GM12878 (cell line): ENCODE measurements at regions not wholly inside any gene's neighbourhood (a gene's known extent, or its start where the extent isn't known, plus 50 kb on each side); places are given as distances from the start of the nearest gene placed in this dataset.

ENCODE experiments used
- ATAC-seq: fragments of 200-7000 bp; cut with Tn5 transposase; 3 replicates; pipeline ENCODE4 v1.9.1; 2020; ENCODE audit warnings: mild to moderate bottlenecking, moderate library complexity
- BruUV-seq: library from RNA; stranded (reverse); fragments of 400-500 nt; replicated peaks from 2 replicates; lab custom pipeline; 2021; lab: Mats Ljungman, UMichigan
- CTCF ChIA-PET: fragments of 300-600 bp; sonication (Branson Sonifier 250); formaldehyde crosslinking; extraction: SDS; loops from one replicate; lab custom pipeline; 2021; ENCODE audit warnings: inconsistent platforms; lab: Yijun Ruan, JAX
- POLR2A ChIA-PET: fragments of 350-600 bp; formaldehyde crosslinking; extraction: SDS; loops from one replicate; lab custom pipeline; 2021; ENCODE audit warnings: inconsistent platforms; lab: Charles Lee
- RAD21 ChIA-PET: fragments of 300-600 bp; sonication (Branson Sonifier 250); formaldehyde crosslinking; loops from one replicate; lab custom pipeline; 2023; ENCODE audit warnings: antibody characterized with exemption; ENCODE audit not compliant: unreplicated experiment; lab: Charles Lee
- SMC1A ChIA-PET: fragments of 300-600 bp; sonication (Branson Sonifier 250); formaldehyde crosslinking; loops from one replicate; lab custom pipeline; 2023; ENCODE audit not compliant: unreplicated experiment, uncharacterized antibody; lab: Charles Lee
- DNase-seq: peaks from one replicate; pipeline ENCODE4 v3.0.0-alpha.2; 2011; ENCODE audit warnings: low read depth, low spot score
- FAIRE-seq: peaks from 3 replicates; lab custom pipeline; 2011; peaks lifted over from hg19 to GRCh38; lab: Jason Lieb, UNC
- H2AFZ ChIP-seq: 2 replicates; pipeline ENCODE4 v1.6.0; 2011; ENCODE audit warnings: low read depth, low read length, control low read depth; ENCODE audit not compliant: control insufficient read depth
- H3K27ac ChIP-seq: 2 replicates; pipeline ENCODE4 v1.5.1; 2011; ENCODE audit warnings: control low read depth; ENCODE audit not compliant: control insufficient read depth, insufficient read depth
- H3K27me3 ChIP-seq, 2 experiments: replicated peaks in 1 of 2; 2 replicates each; pipeline versions ENCODE4 v1.6.0 to v1.6.1; 2011; ENCODE audit warnings: low read length in 1 of 2; ENCODE audit not compliant: control insufficient read depth in 2 of 2, insufficient read depth in 2 of 2
- H3K36me3 ChIP-seq, 2 experiments: 2 replicates each; pipeline ENCODE4 v1.5.1; 2011; ENCODE audit warnings: low read length in 1 of 2; ENCODE audit not compliant: control insufficient read depth in 2 of 2, insufficient read depth in 2 of 2
- H3K4me1 ChIP-seq: 2 replicates; pipeline ENCODE4 v1.6.1; 2011; ENCODE audit warnings: mild to moderate bottlenecking, low read length, moderate library complexity, mixed read lengths; ENCODE audit not compliant: control insufficient read depth, insufficient read depth
- H3K4me2 ChIP-seq: 2 replicates; pipeline ENCODE4 v1.6.0; 2011; ENCODE audit warnings: control low read depth; ENCODE audit not compliant: control insufficient read depth, insufficient read depth
- H3K4me3 ChIP-seq: fragments of 200-600 bp; sonication (generic); 2 replicates; pipeline ENCODE4 v1.5.1; 2016
- H3K79me2 ChIP-seq: 2 replicates; pipeline ENCODE4 v1.6.0; 2011; ENCODE audit warnings: low read length; ENCODE audit not compliant: control insufficient read depth, insufficient read depth
- H3K9ac ChIP-seq: 2 replicates; pipeline ENCODE4 v1.8.0; 2011; ENCODE audit warnings: low read length, control low read depth, mixed read lengths; ENCODE audit not compliant: control insufficient read depth, insufficient read depth
- H3K9me3 ChIP-seq: replicated peaks from 3 replicates; pipeline ENCODE4 v1.5.1; 2011; ENCODE audit warnings: mild to moderate bottlenecking, low read length; ENCODE audit not compliant: control insufficient read depth, insufficient read depth
- H4K20me1 ChIP-seq: 2 replicates; pipeline ENCODE4 v1.6.0; 2011; ENCODE audit not compliant: control insufficient read depth, insufficient read depth
- MTA2 ChIP-seq: fragments of 450-650 bp; IDR thresholded peaks from 2 replicates; pipeline ENCODE4 v1.6.1; 2016; ENCODE audit warnings: low read depth, mild to moderate bottlenecking, moderate library complexity
- POLR2A ChIP-seq: IDR thresholded peaks from 2 replicates; pipeline ENCODE4 v1.6.1; 2011; ENCODE audit warnings: low read depth, mild to moderate bottlenecking, low read length
- POLR2AphosphoS2 ChIP-seq: IDR thresholded peaks from 2 replicates; pipeline ENCODE4 v1.6.1; 2011; ENCODE audit warnings: low read depth, mild to moderate bottlenecking, low read length, improper control_type of control experiment, moderate library complexity
- SRF ChIP-seq, 2 experiments: IDR thresholded peaks; 2 replicates each; pipeline ENCODE4 v1.6.1; 2011; ENCODE audit warnings: low read depth in 2 of 2, low read length in 2 of 2, mild to moderate bottlenecking in 1 of 2, moderate library complexity in 1 of 2
- ZNF384 ChIP-seq: IDR thresholded peaks from 2 replicates; pipeline ENCODE4 v1.6.1; 2012; ENCODE audit warnings: low read depth, mild to moderate bottlenecking, low read length, improper control_type of control experiment, borderline replicate concordance
- ZNF622 ChIP-seq: fragments of 450-650 bp; IDR thresholded peaks from 2 replicates; pipeline ENCODE4 v1.6.1; 2017; ENCODE audit warnings: mild to moderate bottlenecking, inconsistent platforms
- WGBS: methylation state at CpG from one replicate; pipeline ENCODE4 v1.1.6; 2016; ENCODE audit warnings: low lambda C conversion rate; ENCODE audit not compliant: insufficient replicate concordance, insufficient coverage; ENCODE audit errors: missing lambda C conversion rate; 5-methylcytosine and 5-hydroxymethylcytosine counted together
- in situ Hi-C: fragments of 300-500 bp; cut with MboI; formaldehyde crosslinking; loops from 9 replicates; pipeline ENCODE4 v1.14.3; 2018; ENCODE audit warnings: mixed read lengths
- intact Hi-C: fragments of 100-400 bp; cut with micrococcal nuclease; formaldehyde crosslinking; loops from one replicate; pipeline ENCODE4 v1.14.2; 2022; ENCODE audit not compliant: unreplicated experiment
- TF ChIP-seq, protein P1 (sequence below): IDR thresholded peaks from 2 replicates; pipeline ENCODE4 v1.6.1; 2011; ENCODE audit warnings: borderline replicate concordance, low read depth, mild to moderate bottlenecking, moderate library complexity, mixed read lengths, low read length; ENCODE audit not compliant: insufficient read depth; ENCODE audit errors: extremely low read length
- TF ChIP-seq, protein P2 (sequence below): IDR thresholded peaks from 2 replicates; pipeline ENCODE4 v1.6.1; 2011; ENCODE audit warnings: mild to moderate bottlenecking, low read depth, low read length, moderate library complexity; ENCODE audit not compliant: insufficient replicate concordance
- TF ChIP-seq, protein P3 (sequence below): IDR thresholded peaks from 2 replicates; pipeline ENCODE4 v1.6.1; 2012; ENCODE audit warnings: improper control_type of control experiment, low read depth, low read length; ENCODE audit not compliant: insufficient replicate concordance

DNA sequence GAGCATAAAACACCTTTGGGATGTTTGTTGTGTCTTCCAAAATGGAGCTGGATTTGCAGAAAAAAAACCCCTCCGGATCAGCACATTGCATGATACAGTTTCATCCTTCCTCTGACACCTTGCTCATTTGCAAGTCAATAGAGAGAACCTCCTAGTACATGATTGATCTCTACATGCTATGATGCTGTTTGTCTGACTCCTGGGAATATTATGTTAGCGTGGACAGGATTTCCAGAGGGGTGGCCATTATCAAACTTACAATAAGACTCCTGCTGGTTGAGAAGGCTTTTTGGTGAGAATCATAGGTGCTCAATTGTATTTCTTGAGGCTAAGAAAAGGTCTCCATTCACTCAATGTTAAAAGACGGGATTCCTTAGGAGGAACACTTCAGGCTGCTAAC lies 75.9 kb upstream of the SCEL start:
- 0 out of 3 replicates have a peak, but pooled peaks have one; percentile 8 for ATAC-seq
- ChIA-PET RAD21 (interaction anchor here (0.7 to 1.8 kb wide), 4 partner anchors 28 to 131 kb away, joined by 3 to 5 read pairs (median 4); no protein-coding TSS in a partner anchor), SMC1A (interaction anchor here (1.1 to 3.2 kb wide), 10 partner anchors 15 to 162 kb away, joined by 3 to 13 read pairs (median 4); no protein-coding TSS in a partner anchor), CTCF (interaction anchor here (3.5 kb wide), 1 partner anchor 19 kb away, joined by 17 read pairs; no protein-coding TSS in a partner anchor), POLR2A (interaction anchor here (1.1 kb wide), 1 partner anchor 11 kb away, joined by 4 read pairs; no protein-coding TSS in a partner anchor)
- no peak for DNase-seq
- no peak overlapping the region for H3K27ac ChIP-seq
- 52% methylated on average over 3 of the region's 3 CpGs for WGBS
- H3K27me3 ChIP-seq: no peaks in the 10 kb centered on the region
- no peak overlapping the region for H3K9ac ChIP-seq
- H3K36me3 ChIP-seq: no peaks in the 10 kb centered on the region
- TF ChIP-seq, protein P1, sequence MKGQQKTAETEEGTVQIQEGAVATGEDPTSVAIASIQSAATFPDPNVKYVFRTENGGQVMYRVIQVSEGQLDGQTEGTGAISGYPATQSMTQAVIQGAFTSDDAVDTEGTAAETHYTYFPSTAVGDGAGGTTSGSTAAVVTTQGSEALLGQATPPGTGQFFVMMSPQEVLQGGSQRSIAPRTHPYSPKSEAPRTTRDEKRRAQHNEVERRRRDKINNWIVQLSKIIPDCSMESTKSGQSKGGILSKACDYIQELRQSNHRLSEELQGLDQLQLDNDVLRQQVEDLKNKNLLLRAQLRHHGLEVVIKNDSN: no peak
- TF ChIP-seq ZNF384 (no peak), POLR2A (no peak), POLR2AphosphoS2 (no peak), MTA2 (no peak), ZNF622 (no peak), SRF (IDR thresholded peaks at IDR 0.05; ENCODE audit: low read depth in 2 of 2, low read length in 2 of 2) (no peak)
- TF ChIP-seq, protein P2, sequence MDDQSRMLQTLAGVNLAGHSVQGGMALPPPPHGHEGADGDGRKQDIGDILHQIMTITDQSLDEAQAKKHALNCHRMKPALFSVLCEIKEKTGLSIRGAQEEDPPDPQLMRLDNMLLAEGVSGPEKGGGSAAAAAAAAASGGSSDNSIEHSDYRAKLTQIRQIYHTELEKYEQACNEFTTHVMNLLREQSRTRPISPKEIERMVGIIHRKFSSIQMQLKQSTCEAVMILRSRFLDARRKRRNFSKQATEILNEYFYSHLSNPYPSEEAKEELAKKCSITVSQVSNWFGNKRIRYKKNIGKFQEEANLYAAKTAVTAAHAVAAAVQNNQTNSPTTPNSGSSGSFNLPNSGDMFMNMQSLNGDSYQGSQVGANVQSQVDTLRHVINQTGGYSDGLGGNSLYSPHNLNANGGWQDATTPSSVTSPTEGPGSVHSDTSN: no peak
- TF ChIP-seq, protein P3, sequence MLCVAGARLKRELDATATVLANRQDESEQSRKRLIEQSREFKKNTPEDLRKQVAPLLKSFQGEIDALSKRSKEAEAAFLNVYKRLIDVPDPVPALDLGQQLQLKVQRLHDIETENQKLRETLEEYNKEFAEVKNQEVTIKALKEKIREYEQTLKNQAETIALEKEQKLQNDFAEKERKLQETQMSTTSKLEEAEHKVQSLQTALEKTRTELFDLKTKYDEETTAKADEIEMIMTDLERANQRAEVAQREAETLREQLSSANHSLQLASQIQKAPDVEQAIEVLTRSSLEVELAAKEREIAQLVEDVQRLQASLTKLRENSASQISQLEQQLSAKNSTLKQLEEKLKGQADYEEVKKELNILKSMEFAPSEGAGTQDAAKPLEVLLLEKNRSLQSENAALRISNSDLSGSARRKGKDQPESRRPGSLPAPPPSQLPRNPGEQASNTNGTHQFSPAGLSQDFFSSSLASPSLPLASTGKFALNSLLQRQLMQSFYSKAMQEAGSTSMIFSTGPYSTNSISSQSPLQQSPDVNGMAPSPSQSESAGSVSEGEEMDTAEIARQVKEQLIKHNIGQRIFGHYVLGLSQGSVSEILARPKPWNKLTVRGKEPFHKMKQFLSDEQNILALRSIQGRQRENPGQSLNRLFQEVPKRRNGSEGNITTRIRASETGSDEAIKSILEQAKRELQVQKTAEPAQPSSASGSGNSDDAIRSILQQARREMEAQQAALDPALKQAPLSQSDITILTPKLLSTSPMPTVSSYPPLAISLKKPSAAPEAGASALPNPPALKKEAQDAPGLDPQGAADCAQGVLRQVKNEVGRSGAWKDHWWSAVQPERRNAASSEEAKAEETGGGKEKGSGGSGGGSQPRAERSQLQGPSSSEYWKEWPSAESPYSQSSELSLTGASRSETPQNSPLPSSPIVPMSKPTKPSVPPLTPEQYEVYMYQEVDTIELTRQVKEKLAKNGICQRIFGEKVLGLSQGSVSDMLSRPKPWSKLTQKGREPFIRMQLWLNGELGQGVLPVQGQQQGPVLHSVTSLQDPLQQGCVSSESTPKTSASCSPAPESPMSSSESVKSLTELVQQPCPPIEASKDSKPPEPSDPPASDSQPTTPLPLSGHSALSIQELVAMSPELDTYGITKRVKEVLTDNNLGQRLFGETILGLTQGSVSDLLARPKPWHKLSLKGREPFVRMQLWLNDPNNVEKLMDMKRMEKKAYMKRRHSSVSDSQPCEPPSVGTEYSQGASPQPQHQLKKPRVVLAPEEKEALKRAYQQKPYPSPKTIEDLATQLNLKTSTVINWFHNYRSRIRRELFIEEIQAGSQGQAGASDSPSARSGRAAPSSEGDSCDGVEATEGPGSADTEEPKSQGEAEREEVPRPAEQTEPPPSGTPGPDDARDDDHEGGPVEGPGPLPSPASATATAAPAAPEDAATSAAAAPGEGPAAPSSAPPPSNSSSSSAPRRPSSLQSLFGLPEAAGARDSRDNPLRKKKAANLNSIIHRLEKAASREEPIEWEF: no peak
- no peak for FAIRE-seq
- H4K20me1 ChIP-seq: no peaks in the 10 kb centered on the region
- BruUV-seq: no TSS peak
- H3K79me2 ChIP-seq: no peaks in the 10 kb centered on the region
- peaks cover 3% of the 10 kb centered on the region; the same call in 1 of the 2 replicates for H3K4me1 ChIP-seq
- in situ Hi-C loops: no loop called here
- intact Hi-C loops: no loop called here
- no peak overlapping the region for H2AFZ ChIP-seq
- H3K9me3 ChIP-seq: no peaks in the 10 kb centered on the region
- no peak overlapping the region for H3K4me3 ChIP-seq
- no peak overlapping the region for H3K4me2 ChIP-seq
